H1 (cell line): ENCODE measurements at regions not wholly inside any gene's neighbourhood (a gene's known extent, or its start where the extent isn't known, plus 50 kb on each side); places are given as distances from the start of the nearest gene placed in this dataset.

ENCODE experiments used
- CTCF ChIA-PET: fragments of 300-600 bp; sonication (Branson Sonifier 250); formaldehyde crosslinking; loops from one replicate; lab custom pipeline; 2021; ENCODE audit not compliant: partially characterized antibody; lab: Charles Lee
- POLR2A ChIA-PET: fragments of 300-600 bp; sonication (Branson Sonifier 250); formaldehyde crosslinking; loops from one replicate; lab custom pipeline; 2021; ENCODE audit warnings: inconsistent platforms; ENCODE audit not compliant: partially characterized antibody; lab: Charles Lee
- DNase-seq, 2 experiments: peaks; one replicate each; pipeline versions ENCODE4 v3.0.0 to v3.0.0-alpha.2; 2010 to 2022; ENCODE audit warnings: low spot score in 2 of 2, low read depth in 1 of 2, mixed read lengths in 1 of 2
- FAIRE-seq: peaks from 2 replicates; lab custom pipeline; 2011; peaks lifted over from hg19 to GRCh38; lab: Jason Lieb, UNC
- H2AFZ ChIP-seq: 2 replicates; pipeline ENCODE4 v1.8.1; 2012; ENCODE audit warnings: low read length, inconsistent platforms
- H2AK5ac ChIP-seq: 2 replicates; pipeline ENCODE4 v1.6.1; 2013; ENCODE audit warnings: low read depth, low read length
- H2BK120ac ChIP-seq: replicated peaks from 2 replicates; pipeline ENCODE3; 2013; ENCODE audit warnings: low read depth, low read length, inconsistent platforms
- H2BK12ac ChIP-seq: 2 replicates; pipeline ENCODE4 v1.6.1; 2013; ENCODE audit warnings: low read depth, low read length
- H2BK15ac ChIP-seq: 2 replicates; pipeline ENCODE4 v1.6.1; 2013; ENCODE audit warnings: low read length
- H2BK20ac ChIP-seq: 2 replicates; pipeline ENCODE4 v1.6.1; 2013; ENCODE audit warnings: low read length
- H2BK5ac ChIP-seq: 2 replicates; pipeline ENCODE4 v1.6.1; 2013; ENCODE audit warnings: low read depth, low read length
- H3K14ac ChIP-seq: 2 replicates; pipeline ENCODE4 v1.6.1; 2013; ENCODE audit warnings: inconsistent platforms; ENCODE audit not compliant: insufficient read length
- H3K18ac ChIP-seq: 2 replicates; pipeline ENCODE4 v1.6.1; 2013; ENCODE audit warnings: low read length; ENCODE audit errors: extremely low read depth
- H3K23ac ChIP-seq: 2 replicates; pipeline ENCODE4 v1.6.1; 2013; ENCODE audit warnings: inconsistent platforms; ENCODE audit not compliant: insufficient read length
- H3K23me2 ChIP-seq: 2 replicates; pipeline ENCODE4 v1.6.1; 2013; ENCODE audit warnings: low read depth, low read length
- H3K27ac ChIP-seq: 2 replicates; pipeline ENCODE4 v1.6.1; 2011; ENCODE audit warnings: low read depth, low read length, inconsistent platforms
- H3K27me3 ChIP-seq, 4 experiments: replicated peaks in 1 of 4; 1 replicate in 1 of 4; 2 replicates in 3 of 4; pipeline versions ENCODE4 v1.6.1 to v1.8.1; 2011 to 2013; ENCODE audit warnings: low read length in 3 of 4, mild to moderate bottlenecking in 3 of 4, inconsistent platforms in 2 of 4, mixed read lengths in 2 of 4, moderate library complexity in 1 of 4; ENCODE audit not compliant: control insufficient read depth in 3 of 4, insufficient read depth in 3 of 4; ENCODE audit errors: extremely low read depth in 1 of 4
- H3K36me3 ChIP-seq, 4 experiments: 2 replicates each; pipeline versions ENCODE4 v1.6.1 to v1.8.1; 2011 to 2013; ENCODE audit warnings: mild to moderate bottlenecking in 4 of 4, low read length in 3 of 4, moderate library complexity in 2 of 4, control low read depth in 1 of 4, inconsistent platforms in 1 of 4; ENCODE audit not compliant: insufficient read depth in 4 of 4, control insufficient read depth in 2 of 4
- H3K4ac ChIP-seq: replicated peaks from 2 replicates; pipeline ENCODE3; 2013; ENCODE audit warnings: low read length, low read depth, mixed read lengths, inconsistent platforms; ENCODE audit not compliant: insufficient read length
- H3K4me1 ChIP-seq, 4 experiments: replicated peaks in 1 of 4; 1 replicate in 1 of 4; 2 replicates in 3 of 4; pipeline versions ENCODE4 v1.6.1 to v1.8.1; 2011 to 2013; ENCODE audit warnings: low read length in 3 of 4, inconsistent platforms in 2 of 4, mixed read lengths in 1 of 4; ENCODE audit not compliant: insufficient read depth in 4 of 4, control insufficient read depth in 3 of 4
- H3K4me2 ChIP-seq, 2 experiments: 2 replicates each; pipeline versions ENCODE4 v1.6.1 to v1.8.1; 2011 to 2013; ENCODE audit warnings: low read depth in 2 of 2, low read length in 2 of 2, control low read depth in 1 of 2, inconsistent platforms in 1 of 2, mild to moderate bottlenecking in 1 of 2; ENCODE audit not compliant: insufficient read depth in 1 of 2
- H3K4me3 ChIP-seq, 4 experiments: fragments of 200-600, 300-600 bp in 1 of 4; sonication (generic), shearing (Covaris generic), sonication (Bioruptor Twin) in 1 of 4; 2 replicates each; pipeline versions ENCODE4 v1.5.1 to v1.8.1; 2011 to 2016; ENCODE audit warnings: low read length in 4 of 4, low read depth in 3 of 4, control low read depth in 2 of 4, inconsistent platforms in 2 of 4, mild to moderate bottlenecking in 2 of 4, mixed read lengths in 1 of 4, moderate library complexity in 1 of 4; ENCODE audit not compliant: insufficient read depth in 2 of 4; ENCODE audit errors: extremely low read depth in 1 of 4
- H3K56ac ChIP-seq: replicated peaks from 2 replicates; pipeline ENCODE3; 2013; ENCODE audit warnings: low read depth, mild to moderate bottlenecking, mixed read lengths, low read length, inconsistent platforms; ENCODE audit not compliant: insufficient read length
- H3K79me1 ChIP-seq: 2 replicates; pipeline ENCODE4 v1.6.1; 2013; ENCODE audit warnings: low read depth, low read length, control low read depth
- H3K79me2 ChIP-seq, 2 experiments: 2 replicates each; pipeline versions ENCODE4 v1.6.1 to v1.8.1; 2012 to 2013; ENCODE audit warnings: low read length in 2 of 2, mild to moderate bottlenecking in 2 of 2, inconsistent platforms in 1 of 2; ENCODE audit not compliant: insufficient read depth in 2 of 2, control insufficient read depth in 1 of 2
- H3K9ac ChIP-seq, 4 experiments: replicated peaks in 1 of 4; 1 replicate in 1 of 4; 2 replicates in 3 of 4; pipeline versions ENCODE4 v1.6.1 to v1.8.1; 2011 to 2013; ENCODE audit warnings: low read depth in 3 of 4, low read length in 3 of 4, control low read depth in 2 of 4, mild to moderate bottlenecking in 2 of 4, moderate library complexity in 2 of 4, inconsistent platforms in 1 of 4; ENCODE audit errors: extremely low read depth in 1 of 4
- H3K9me3 ChIP-seq, 2 experiments: 2 replicates each; pipeline versions ENCODE4 v1.6.1 to v1.8.1; 2012 to 2013; ENCODE audit warnings: mild to moderate bottlenecking in 2 of 2, moderate library complexity in 2 of 2, control low read depth in 1 of 2, inconsistent platforms in 1 of 2, low read depth in 1 of 2, low read length in 1 of 2, mixed read lengths in 1 of 2; ENCODE audit not compliant: insufficient read depth in 2 of 2
- H4K20me1 ChIP-seq, 2 experiments: replicated peaks in 1 of 2; 2 replicates each; pipeline versions ENCODE3 to v1.8.1; 2011 to 2013; ENCODE audit warnings: inconsistent platforms in 2 of 2, low read length in 2 of 2, mild to moderate bottlenecking in 1 of 2; ENCODE audit not compliant: insufficient read depth in 2 of 2, control insufficient read depth in 1 of 2
- H4K5ac ChIP-seq: 2 replicates; pipeline ENCODE4 v1.6.1; 2013; ENCODE audit warnings: low read length, low read depth, mixed read lengths, inconsistent platforms; ENCODE audit not compliant: insufficient read length
- H4K8ac ChIP-seq: 2 replicates; pipeline ENCODE4 v1.8.0; 2013; ENCODE audit warnings: mild to moderate bottlenecking, moderate library complexity, low read length, inconsistent platforms; ENCODE audit not compliant: insufficient read depth; ENCODE audit errors: extremely low read depth
- H4K91ac ChIP-seq: replicated peaks from 2 replicates; pipeline ENCODE3; 2013; ENCODE audit warnings: low read length, mixed read lengths, inconsistent platforms; ENCODE audit not compliant: insufficient read length
- BACH1 ChIP-seq: IDR thresholded peaks from 2 replicates; pipeline ENCODE4 v1.6.1; 2012; ENCODE audit warnings: low read length, improper control_type of control experiment
- BCL11A ChIP-seq, 2 experiments: IDR thresholded peaks; one replicate each; pipeline ENCODE4 v1.6.1; 2011; ENCODE audit warnings: low read depth in 2 of 2, low read length in 2 of 2, mild to moderate bottlenecking in 2 of 2
- CHD1 ChIP-seq: IDR thresholded peaks from 2 replicates; pipeline ENCODE4 v1.6.1; 2012; ENCODE audit warnings: low read depth, low read length, improper control_type of control experiment
- CTBP2 ChIP-seq: IDR thresholded peaks from 2 replicates; pipeline ENCODE4 v1.7.0; 2011; ENCODE audit warnings: borderline replicate concordance, mild to moderate bottlenecking, moderate library complexity, mixed read lengths, low read length; ENCODE audit not compliant: insufficient read depth, insufficient read length
- JUND ChIP-seq: IDR thresholded peaks from 2 replicates; pipeline ENCODE4 v1.6.1; 2011; ENCODE audit warnings: mild to moderate bottlenecking, improper control_type of control experiment, low read length
- NANOG ChIP-seq: IDR thresholded peaks from 2 replicates; pipeline ENCODE4 v1.6.1; 2011; ENCODE audit warnings: low read length, low read depth, mild to moderate bottlenecking, inconsistent platforms; ENCODE audit not compliant: insufficient read depth, poor library complexity, severe bottlenecking
- RBBP5 ChIP-seq: IDR thresholded peaks from 2 replicates; pipeline ENCODE4 v1.7.1; 2012; ENCODE audit warnings: low read depth, mild to moderate bottlenecking, inconsistent platforms, low read length, moderate library complexity, borderline replicate concordance
- RNF2 ChIP-seq: fragments of 200-900, 300-1000 bp; sonication (generic); IDR thresholded peaks from 2 replicates; pipeline ENCODE4 v1.7.1; 2016; ENCODE audit warnings: borderline replicate concordance, low read depth, mild to moderate bottlenecking, antibody characterized with exemption, low read length; ENCODE audit not compliant: poor library complexity, severe bottlenecking; ENCODE audit errors: missing control alignments
- TAF1 ChIP-seq: IDR thresholded peaks from 2 replicates; pipeline ENCODE4 v1.6.1; 2011; ENCODE audit warnings: mild to moderate bottlenecking, low read depth, low read length
- YY1 ChIP-seq: IDR thresholded peaks from 2 replicates; pipeline ENCODE4 v1.6.1; 2011; ENCODE audit warnings: low read depth, mild to moderate bottlenecking, low read length
- WGBS, 2 experiments: shearing (Covaris generic) in 1 of 2; methylation state at CpG; one replicate each; pipeline versions ENCODE4 v1.1.6 to v1.1.7; 2013 to 2015; ENCODE audit warnings: low lambda C conversion rate in 2 of 2, mixed read lengths in 2 of 2, inconsistent platforms in 1 of 2, low coverage in 1 of 2, missing lambda C conversion rate in 1 of 2; ENCODE audit not compliant: insufficient replicate concordance in 2 of 2, insufficient coverage in 1 of 2, insufficient read length in 1 of 2; ENCODE audit errors: extremely low coverage in 1 of 2, missing lambda C conversion rate in 1 of 2; 5-methylcytosine and 5-hydroxymethylcytosine counted together
- TF ChIP-seq, protein P1 (sequence below), 3 experiments: IDR thresholded peaks; 1 replicate in 2 of 3; 2 replicates in 1 of 3; pipeline versions ENCODE4 v1.5.1 to v1.6.1; 2011; ENCODE audit warnings: low read length in 3 of 3, mild to moderate bottlenecking in 3 of 3, inconsistent platforms in 2 of 3, low read depth in 1 of 3, moderate library complexity in 1 of 3; ENCODE audit not compliant: insufficient read depth in 1 of 3; ENCODE audit errors: control extremely low read depth in 1 of 3

- CTCF ChIA-PET = interaction anchor here (1.0 kb wide), 1 partner anchor 12 kb away, joined by 4 read pairs; no protein-coding TSS in a partner anchor
- DNase-seq = peak in 1 of 2 experiments; percentile 38
- TF ChIP-seq BACH1 (no peak), RNF2 (no peak), TAF1 (no peak), JUND (no peak), YY1 (no peak), RBBP5 (no peak), CHD1 (no peak), CTBP2 (no peak), NANOG (no peak), BCL11A (IDR thresholded peaks at IDR 0.05; ENCODE audit: low read depth in 2 of 2, low read length in 2 of 2) (no peak)
- TF ChIP-seq, protein P1, sequence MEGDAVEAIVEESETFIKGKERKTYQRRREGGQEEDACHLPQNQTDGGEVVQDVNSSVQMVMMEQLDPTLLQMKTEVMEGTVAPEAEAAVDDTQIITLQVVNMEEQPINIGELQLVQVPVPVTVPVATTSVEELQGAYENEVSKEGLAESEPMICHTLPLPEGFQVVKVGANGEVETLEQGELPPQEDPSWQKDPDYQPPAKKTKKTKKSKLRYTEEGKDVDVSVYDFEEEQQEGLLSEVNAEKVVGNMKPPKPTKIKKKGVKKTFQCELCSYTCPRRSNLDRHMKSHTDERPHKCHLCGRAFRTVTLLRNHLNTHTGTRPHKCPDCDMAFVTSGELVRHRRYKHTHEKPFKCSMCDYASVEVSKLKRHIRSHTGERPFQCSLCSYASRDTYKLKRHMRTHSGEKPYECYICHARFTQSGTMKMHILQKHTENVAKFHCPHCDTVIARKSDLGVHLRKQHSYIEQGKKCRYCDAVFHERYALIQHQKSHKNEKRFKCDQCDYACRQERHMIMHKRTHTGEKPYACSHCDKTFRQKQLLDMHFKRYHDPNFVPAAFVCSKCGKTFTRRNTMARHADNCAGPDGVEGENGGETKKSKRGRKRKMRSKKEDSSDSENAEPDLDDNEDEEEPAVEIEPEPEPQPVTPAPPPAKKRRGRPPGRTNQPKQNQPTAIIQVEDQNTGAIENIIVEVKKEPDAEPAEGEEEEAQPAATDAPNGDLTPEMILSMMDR (IDR thresholded peaks at IDR 0.05; ENCODE audit: control extremely low read depth in 1 of 3, insufficient read depth in 1 of 3, low read depth in 1 of 3, low read length in 3 of 3) = no peak
Observed at GRCh38 chr14:101132051-101132571, 228.6 kb upstream of the RTL1 start.

More at GRCh38 chr14:101132051-101132571, 228.6 kb upstream of the RTL1 start:
- H3K56ac ChIP-seq = no peak overlapping the region
- H3K14ac ChIP-seq = no peak overlapping the region
- H3K4me2 ChIP-seq = no peak overlapping the region
- no peak overlapping the region for H2AFZ ChIP-seq
- H3K27ac ChIP-seq = no peak overlapping the region
- H4K91ac ChIP-seq = no peak overlapping the region
- no peaks in the 10 kb centered on the region for H3K23me2 ChIP-seq
- no peak overlapping the region for H2BK20ac ChIP-seq
- H3K4ac ChIP-seq = no peak overlapping the region
- no peak overlapping the region for H3K4me3 ChIP-seq
- no peak overlapping the region for H3K23ac ChIP-seq
- H3K9ac ChIP-seq = no peak overlapping the region
- no peak overlapping the region for H2AK5ac ChIP-seq
- WGBS, 2 experiments = 85% methylated on average over 10 of the region's 10 CpGs; no CpG with 5 or more reads in 1 of the 2 experiments
- no peak overlapping the region for H3K18ac ChIP-seq
- H4K8ac ChIP-seq = no peak overlapping the region; the same call in 1 of the 2 replicates
- no peaks in the 10 kb centered on the region for H3K79me1 ChIP-seq
- H2BK12ac ChIP-seq = no peak overlapping the region
- H2BK5ac ChIP-seq = no peak overlapping the region
- H2BK15ac ChIP-seq = no peak overlapping the region
- FAIRE-seq = no peak
- H3K36me3 ChIP-seq = no peaks in the 10 kb centered on the region
- no peaks in the 10 kb centered on the region; a peak in 1 of 7 replicates for H3K4me1 ChIP-seq
- no peaks in the 10 kb centered on the region for H4K20me1 ChIP-seq
- no peaks in the 10 kb centered on the region for H3K27me3 ChIP-seq
- no peak overlapping the region for H4K5ac ChIP-seq
- H3K79me2 ChIP-seq = no peaks in the 10 kb centered on the region
- POLR2A ChIA-PET = no interaction called here
- H3K9me3 ChIP-seq = no peaks in the 10 kb centered on the region
- H2BK120ac ChIP-seq = no peak overlapping the region
